Stimulated activated CD8-positive, alpha-beta memory T cell treated with anti-CD3 and anti-CD28 coated beads, Interleukin-4, amount 100 ng/mL, for 4 hours (primary cell): ENCODE measurements at regions not wholly inside any gene's neighbourhood (a gene's known extent, or its start where the extent isn't known, plus 50 kb on each side); places are given as distances from the start of the nearest gene placed in this dataset.
"Not testable (repeated sequence)": the region's sequence is repeated elsewhere in the genome, so short reads cannot be mapped to it uniquely, and the experiment has no call there.

Experiments
- DNase-seq, 2 donors: peaks; one replicate each; pipeline ENCODE4 v3.0.0-alpha.2; 2020; ENCODE audit warnings: low read depth in 2 of 2, low spot score in 1 of 2

GRCh38 chr4:138577826-138578225 lies 335.7 kb upstream of the SLC7A11 start:
- not testable (repeated sequence) for DNase-seq

DNA sequence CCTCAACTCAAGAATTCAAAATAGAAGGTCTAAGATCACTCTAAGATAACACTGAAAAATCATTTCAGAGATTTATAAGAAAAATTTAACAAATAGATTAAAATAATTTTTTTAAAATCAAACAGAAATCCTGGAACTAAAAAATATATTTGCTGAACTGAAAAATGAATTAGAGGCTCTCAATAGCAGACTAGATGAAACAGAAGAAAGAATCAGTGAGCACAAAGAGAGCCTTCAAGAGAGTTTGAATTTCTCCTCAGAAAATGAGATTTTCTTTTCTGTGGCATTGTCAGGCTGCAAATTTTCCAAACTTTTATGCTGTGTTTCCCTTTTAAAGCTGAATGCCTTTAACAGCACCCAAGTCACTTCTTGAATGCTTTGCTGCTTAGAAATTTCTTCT lies 335.0 kb upstream of the SLC7A11 start:
- no peak for DNase-seq

- DNase-seq, result no peak
Measured at GRCh38 chr4:138576684-138577083, 334.5 kb upstream of the SLC7A11 start.

DNA sequence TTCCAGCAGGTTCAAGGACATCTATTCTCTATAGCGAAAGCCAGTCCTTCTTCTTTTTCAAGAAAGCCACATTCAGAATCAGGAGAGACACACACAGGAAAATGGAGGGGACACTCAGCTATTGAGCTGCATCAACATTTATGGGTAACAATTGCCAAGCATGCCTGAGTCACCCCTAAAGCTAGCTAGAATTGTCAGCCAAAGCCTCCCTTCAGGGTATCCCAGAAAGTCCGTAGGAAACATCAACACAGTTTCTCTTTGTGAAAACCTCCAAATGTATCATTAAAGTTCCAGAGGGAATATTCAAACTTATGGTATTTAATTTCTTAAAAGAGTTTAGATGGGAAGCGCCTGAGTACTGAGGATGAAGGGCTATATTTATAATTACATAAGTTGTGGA lies 331.1 kb upstream of the SLC7A11 start:
- no peak for DNase-seq

- no peak for DNase-seq
Measured at GRCh38 chr4:138572007-138572406, 329.9 kb upstream of the SLC7A11 start.

- DNase-seq, result no peak
Measured at GRCh38 chr4:138567696-138568095, 325.5 kb upstream of the SLC7A11 start.

DNA sequence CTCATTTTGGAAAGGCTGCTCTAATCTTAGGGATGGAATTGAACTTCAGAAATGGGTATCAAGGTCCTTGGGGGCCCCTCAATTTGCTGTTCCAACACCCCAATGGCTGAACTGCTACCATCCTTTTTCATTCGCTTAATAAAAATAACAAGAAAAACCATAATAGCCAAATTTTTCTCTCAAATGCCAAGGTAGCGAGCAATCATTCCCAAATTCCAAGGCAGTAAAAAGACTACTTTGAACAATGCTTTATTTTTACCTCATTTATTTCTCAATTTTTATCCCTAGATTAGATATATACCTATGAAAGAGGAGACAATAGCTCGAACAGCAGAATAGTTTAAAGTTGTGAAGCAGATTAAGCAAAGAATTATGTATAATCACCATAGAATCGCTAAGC lies 323.4 kb upstream of the SLC7A11 start:
- no peak for DNase-seq

GRCh38 chr4:138562544-138562991 lies 320.4 kb upstream of the SLC7A11 start:
- DNase-seq, result no peak

GRCh38 chr4:138561906-138562305 lies 319.8 kb upstream of the SLC7A11 start:
- DNase-seq, result no peak

DNA sequence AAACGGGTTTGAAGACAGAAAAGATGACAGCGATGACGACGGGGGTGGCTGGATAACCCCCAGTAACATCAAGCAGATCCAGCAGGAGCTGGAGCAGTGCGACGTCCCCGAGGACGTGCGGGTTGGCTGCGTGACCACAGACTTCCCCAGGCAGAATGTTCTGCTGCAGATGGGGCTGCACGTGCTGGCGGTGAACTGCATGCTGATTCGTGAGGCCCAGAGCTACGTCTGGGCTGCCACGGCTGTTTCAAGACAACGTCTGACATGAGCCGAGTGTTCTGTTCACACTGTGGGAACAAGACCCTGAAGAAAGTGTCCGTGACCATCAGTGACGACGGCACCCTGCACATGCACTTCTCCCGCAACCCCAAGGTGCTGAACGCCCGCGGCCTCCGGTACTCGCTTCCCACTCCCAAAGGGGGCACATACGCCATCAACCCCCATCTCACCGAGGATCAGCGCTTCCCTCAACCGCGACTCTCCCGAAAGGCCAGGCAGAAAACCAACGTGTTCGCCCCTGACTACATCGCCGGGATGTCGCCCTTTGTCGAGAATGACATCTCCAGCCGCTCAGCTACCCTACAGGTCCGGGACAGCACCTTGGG lies 319.2 kb upstream of the SLC7A11 start:
- DNase-seq, result no peak

GRCh38 chr4:138560448-138560847 lies 318.3 kb upstream of the SLC7A11 start:
- DNase-seq, result no peak

DNA sequence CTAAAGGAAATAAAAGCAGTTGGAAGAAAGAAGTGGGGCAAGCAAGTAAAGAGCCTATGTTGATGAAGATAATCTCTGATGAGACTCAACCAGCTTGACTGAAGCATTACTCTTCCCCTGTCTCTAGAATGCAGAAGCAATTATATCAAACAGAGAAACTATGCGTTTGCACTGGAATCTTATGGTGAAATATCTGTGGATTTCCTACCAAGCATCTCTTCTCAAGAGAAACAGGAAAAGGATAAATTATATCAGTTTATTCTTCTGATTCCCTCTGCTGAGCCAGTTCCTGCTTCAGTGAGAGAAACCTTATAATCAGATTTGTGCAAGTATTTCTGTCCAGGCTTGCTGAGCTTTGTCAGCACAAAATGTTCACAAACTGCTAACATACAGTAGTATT lies 316.7 kb upstream of the SLC7A11 start:
- no peak for DNase-seq

- no peak for DNase-seq
Measured at GRCh38 chr4:138555584-138555983, 313.4 kb upstream of the SLC7A11 start.

- no peak for DNase-seq
Measured at GRCh38 chr4:138555108-138555507, 313.0 kb upstream of the SLC7A11 start.

DNA sequence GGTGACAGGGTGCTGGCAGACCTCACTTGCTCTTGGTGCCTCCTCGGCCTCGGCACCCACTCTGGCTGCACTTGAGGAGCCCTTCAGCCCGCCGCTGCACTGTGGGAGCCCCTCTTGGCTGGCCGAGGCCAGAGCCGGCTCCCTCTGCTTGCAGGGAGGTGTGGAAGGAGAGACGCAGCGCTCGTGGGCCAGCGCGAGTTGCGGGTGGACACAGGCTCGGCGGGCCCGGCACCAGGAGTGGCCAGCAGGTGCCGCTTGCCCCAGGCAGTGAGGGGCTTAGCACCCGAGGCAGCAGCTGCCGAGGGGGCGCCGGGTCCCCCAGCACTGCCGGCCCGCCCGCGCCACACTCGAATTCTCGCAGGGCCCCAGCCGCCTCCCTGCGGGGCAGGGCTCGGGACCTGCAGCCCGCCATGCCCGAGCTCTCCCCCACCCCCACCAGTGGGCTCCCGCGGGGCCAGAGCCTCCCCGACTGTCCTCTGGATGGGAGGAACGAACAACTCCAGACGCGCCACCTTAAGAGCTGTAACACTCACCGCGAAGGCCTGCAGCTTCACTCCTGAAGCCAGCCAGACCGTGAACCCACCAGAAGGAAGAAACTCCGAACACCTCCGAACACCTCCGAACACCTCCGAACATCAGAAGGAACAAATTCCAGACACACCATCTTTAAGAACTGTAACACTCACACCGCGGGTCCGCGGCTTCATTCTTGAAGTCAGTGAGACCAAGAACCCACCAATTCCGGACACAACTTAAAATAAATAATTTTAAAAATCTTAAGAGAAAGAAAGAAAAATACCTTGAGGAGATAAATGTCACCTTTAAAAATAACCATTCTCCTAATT lies 311.1 kb upstream of the SLC7A11 start:
- DNase-seq, result no peak

GRCh38 chr4:138542191-138542776 lies 300.1 kb upstream of the SLC7A11 start:
- DNase-seq, result no peak

GRCh38 chr4:138540056-138540800 lies 298.1 kb upstream of the SLC7A11 start:
- no peak for DNase-seq

GRCh38 chr4:138538743-138539142 lies 296.6 kb upstream of the SLC7A11 start:
- no peak for DNase-seq

- DNase-seq, result no peak
Measured at GRCh38 chr4:138537731-138538490, 295.8 kb upstream of the SLC7A11 start.

- DNase-seq, result no peak
Measured at GRCh38 chr4:138535316-138535715, 293.2 kb upstream of the SLC7A11 start.

DNA sequence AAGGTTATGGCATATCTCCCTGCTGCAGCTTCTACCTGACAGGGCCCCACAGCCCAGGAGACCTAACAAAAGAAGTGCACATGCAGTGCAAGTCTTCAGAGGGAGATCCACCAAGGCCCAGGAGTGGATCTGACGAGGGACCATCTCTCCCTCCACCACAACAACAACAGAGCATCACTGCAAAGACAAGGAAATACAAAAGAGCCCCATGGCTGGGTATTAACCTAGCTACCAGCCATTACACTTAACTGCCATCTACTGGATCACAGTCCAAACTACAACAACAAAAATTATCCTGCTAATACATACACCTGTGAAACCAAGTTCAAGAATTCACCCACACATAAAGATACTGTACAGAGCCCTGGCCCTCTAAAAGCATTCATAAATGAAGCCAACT lies 280.2 kb upstream of the SLC7A11 start:
- DNase-seq, result no peak
